ENCODE measurements at regions not wholly inside any gene's neighbourhood (a gene's known extent, or its start where the extent isn't known, plus 50 kb on each side); places are given as distances from the start of the nearest gene placed in this dataset.

DNA sequence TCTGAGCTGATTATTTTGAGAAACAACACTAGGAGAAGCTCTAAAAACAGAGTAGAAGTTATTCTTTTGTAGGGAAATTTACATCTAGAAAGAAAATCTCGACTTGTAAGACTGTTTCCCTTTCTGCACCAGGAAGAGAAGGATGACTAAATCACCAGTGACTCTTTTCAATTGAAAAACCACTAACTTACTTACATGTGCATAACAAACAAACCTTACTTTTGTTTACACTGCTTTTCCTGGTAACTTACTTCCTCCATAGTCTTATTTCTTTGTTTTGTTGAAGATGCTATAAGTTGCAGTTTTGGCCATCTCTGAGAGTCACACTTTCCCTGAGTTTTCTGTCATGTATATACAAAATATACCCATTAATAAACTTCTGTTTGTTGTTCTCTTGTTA lies 293.6 kb upstream of the FAT4 start:
- Mint-ChIP-seq H3K27me3 (ENCODE audit: unreplicated experiment) (no peaks in the 10 kb centered on the region), H3K9me3 (ENCODE audit: unreplicated experiment) (no peaks in the 10 kb centered on the region), H3K27ac (ENCODE audit: unreplicated experiment) (no peak overlapping the region), H3K36me3 (ENCODE audit: unreplicated experiment) (peaks cover 10% of the 10 kb centered on the region), H3K4me1 (ENCODE audit: low read depth, unreplicated experiment) (no peaks in the 10 kb centered on the region), H3K4me3 (ENCODE audit: unreplicated experiment) (no peak overlapping the region)
- no peak for DNase-seq
- TF ChIP-seq, protein P1, sequence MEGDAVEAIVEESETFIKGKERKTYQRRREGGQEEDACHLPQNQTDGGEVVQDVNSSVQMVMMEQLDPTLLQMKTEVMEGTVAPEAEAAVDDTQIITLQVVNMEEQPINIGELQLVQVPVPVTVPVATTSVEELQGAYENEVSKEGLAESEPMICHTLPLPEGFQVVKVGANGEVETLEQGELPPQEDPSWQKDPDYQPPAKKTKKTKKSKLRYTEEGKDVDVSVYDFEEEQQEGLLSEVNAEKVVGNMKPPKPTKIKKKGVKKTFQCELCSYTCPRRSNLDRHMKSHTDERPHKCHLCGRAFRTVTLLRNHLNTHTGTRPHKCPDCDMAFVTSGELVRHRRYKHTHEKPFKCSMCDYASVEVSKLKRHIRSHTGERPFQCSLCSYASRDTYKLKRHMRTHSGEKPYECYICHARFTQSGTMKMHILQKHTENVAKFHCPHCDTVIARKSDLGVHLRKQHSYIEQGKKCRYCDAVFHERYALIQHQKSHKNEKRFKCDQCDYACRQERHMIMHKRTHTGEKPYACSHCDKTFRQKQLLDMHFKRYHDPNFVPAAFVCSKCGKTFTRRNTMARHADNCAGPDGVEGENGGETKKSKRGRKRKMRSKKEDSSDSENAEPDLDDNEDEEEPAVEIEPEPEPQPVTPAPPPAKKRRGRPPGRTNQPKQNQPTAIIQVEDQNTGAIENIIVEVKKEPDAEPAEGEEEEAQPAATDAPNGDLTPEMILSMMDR (IDR thresholded peaks at IDR 0.05; ENCODE audit: partially characterized antibody, unreplicated experiment): no peak

- no peak for DNase-seq
- Mint-ChIP-seq H3K9me3 (ENCODE audit: unreplicated experiment) (no peaks in the 10 kb centered on the region), H3K27me3 (ENCODE audit: unreplicated experiment) (no peaks in the 10 kb centered on the region), H3K4me3 (ENCODE audit: unreplicated experiment) (no peak overlapping the region), H3K4me1 (ENCODE audit: low read depth, unreplicated experiment) (no peaks in the 10 kb centered on the region), H3K27ac (ENCODE audit: unreplicated experiment) (no peak overlapping the region), H3K36me3 (ENCODE audit: unreplicated experiment) (peaks cover 10% of the 10 kb centered on the region)
- TF ChIP-seq, protein P1 (IDR thresholded peaks at IDR 0.05; ENCODE audit: partially characterized antibody, unreplicated experiment): no peak
Measured at GRCh38 chr4:125020089-125021034, 294.4 kb upstream of the FAT4 start.

DNA sequence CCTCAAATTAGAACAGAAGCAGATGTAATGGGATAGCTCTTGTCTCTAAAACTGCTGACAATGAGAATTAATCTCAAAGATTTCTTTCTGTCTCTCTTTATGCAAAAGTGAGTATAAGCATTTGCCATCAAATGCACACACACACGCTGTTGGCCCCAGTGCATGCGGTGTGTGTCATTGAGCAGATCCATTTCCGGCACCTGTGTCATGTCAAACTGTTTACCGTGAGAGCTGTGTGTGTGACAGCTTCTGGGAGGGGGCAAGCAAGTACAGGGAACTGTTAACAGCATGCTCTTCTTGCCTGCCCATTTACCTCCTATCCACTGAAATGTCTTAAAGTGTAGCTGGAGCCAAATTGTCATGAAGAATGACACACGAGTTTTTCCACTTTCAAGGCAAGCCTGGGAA lies 297.9 kb upstream of the FAT4 start:
- Mint-ChIP-seq H3K9me3 (ENCODE audit: unreplicated experiment) (no peaks in the 10 kb centered on the region), H3K27ac (ENCODE audit: unreplicated experiment) (no peak overlapping the region)

GRCh38 chr4:125013891-125014290 lies 300.9 kb upstream of the FAT4 start:
- Mint-ChIP-seq H3K4me1 (ENCODE audit: low read depth, unreplicated experiment) (no peaks in the 10 kb centered on the region), H3K27me3 (ENCODE audit: unreplicated experiment) (no peaks in the 10 kb centered on the region), H3K9me3 (ENCODE audit: unreplicated experiment) (no peaks in the 10 kb centered on the region), H3K36me3 (ENCODE audit: unreplicated experiment) (peaks cover under 1% of the 10 kb centered on the region), H3K4me3 (ENCODE audit: unreplicated experiment) (no peak overlapping the region), H3K27ac (ENCODE audit: unreplicated experiment) (no peak overlapping the region)
- TF ChIP-seq, protein P1 (IDR thresholded peaks at IDR 0.05; ENCODE audit: partially characterized antibody, unreplicated experiment): no peak
- DNase-seq: no peak

More for the DNA sequence above, 297.9 kb upstream of the FAT4 start:
- no peak for DNase-seq
- Mint-ChIP-seq H3K36me3 (ENCODE audit: unreplicated experiment) (peaks cover 10% of the 10 kb centered on the region), H3K4me1 (ENCODE audit: low read depth, unreplicated experiment) (no peaks in the 10 kb centered on the region), H3K27me3 (ENCODE audit: unreplicated experiment) (no peaks in the 10 kb centered on the region), H3K4me3 (ENCODE audit: unreplicated experiment) (no peak overlapping the region)
- TF ChIP-seq, protein P1 (IDR thresholded peaks at IDR 0.05; ENCODE audit: partially characterized antibody, unreplicated experiment): no peak

DNA sequence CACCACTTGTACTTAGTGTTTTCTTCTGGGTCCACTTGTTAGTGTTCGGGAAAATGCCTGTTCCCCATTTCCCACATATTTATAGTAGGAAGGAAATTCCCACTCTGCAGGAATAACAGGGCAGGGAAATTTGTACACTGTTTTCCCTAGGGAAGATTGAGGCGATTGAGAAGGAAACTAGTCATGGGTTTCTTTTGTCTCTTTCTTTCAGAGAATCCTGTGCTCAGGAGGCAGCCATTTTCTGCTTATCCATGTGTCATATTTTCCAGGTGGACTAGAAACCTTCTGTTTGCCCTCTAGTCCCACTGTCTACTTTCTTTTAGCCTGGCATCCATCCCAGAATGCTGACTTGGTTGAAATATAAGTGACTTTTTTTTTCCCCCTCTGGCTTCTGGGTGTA lies 299.1 kb upstream of the ANKRD50 start:
- no peak overlapping the region for H3K27ac Mint-ChIP-seq (ENCODE audit: unreplicated experiment)
- TF ChIP-seq, protein P1 (IDR thresholded peaks at IDR 0.05; ENCODE audit: partially characterized antibody, unreplicated experiment): no peak

More for the DNA sequence above, 299.1 kb upstream of the ANKRD50 start:
- Mint-ChIP-seq H3K4me1 (ENCODE audit: low read depth, unreplicated experiment) (no peaks in the 10 kb centered on the region), H3K27me3 (ENCODE audit: unreplicated experiment) (no peaks in the 10 kb centered on the region), H3K4me3 (ENCODE audit: unreplicated experiment) (no peak overlapping the region), H3K36me3 (ENCODE audit: unreplicated experiment) (peaks cover 4% of the 10 kb centered on the region), H3K9me3 (ENCODE audit: unreplicated experiment) (no peaks in the 10 kb centered on the region)
- no peak for DNase-seq
